ENCODE measurements at regions not wholly inside any gene's neighbourhood (a gene's known extent, or its start where the extent isn't known, plus 50 kb on each side); places are given as distances from the start of the nearest gene placed in this dataset.

DNA sequence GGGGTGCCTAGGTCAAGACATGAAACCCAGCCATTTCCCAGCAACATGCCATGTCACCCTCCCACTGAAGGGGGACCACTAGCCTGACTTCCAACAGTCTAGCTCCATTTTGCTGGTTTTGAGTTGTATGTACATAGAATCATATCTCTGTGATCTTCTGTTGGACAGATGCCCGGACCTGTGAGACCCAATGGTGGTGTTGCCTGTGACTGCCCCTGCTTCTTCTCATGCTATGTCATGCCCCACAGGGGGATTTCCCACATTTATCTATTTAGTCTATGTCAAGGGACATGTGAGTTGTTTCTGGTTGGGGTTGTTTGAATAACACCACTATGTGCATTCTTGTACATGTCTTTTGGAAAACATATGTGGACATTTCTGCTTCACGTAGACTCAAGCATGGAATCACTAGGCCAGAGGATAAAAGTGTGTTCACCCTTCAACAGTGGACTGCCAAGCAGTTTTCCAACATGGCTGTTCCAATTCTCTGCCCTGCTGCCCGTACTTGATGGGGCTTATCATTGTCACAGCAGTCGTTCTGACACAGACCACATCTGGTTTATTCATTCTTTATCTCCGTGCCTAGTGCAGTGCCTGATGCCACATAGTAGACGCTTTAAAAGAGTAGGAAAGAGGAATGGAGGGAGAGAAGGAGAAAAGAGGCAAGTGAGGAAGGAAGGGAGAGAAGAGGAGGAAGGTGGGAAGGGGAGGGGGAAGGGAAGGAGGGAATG lies 114.4 kb downstream of the TPRA1 start:
- TF ChIP-seq CTCF (IDR thresholded peaks at IDR 0.05; ENCODE audit: low read depth, low read length), result no peak
- TF ChIP-seq POLR2A (IDR thresholded peaks at IDR 0.05; ENCODE audit: extremely low read depth, insufficient read length), result no peak

All from NB4 (cell line).